Stimulated activated naive CD8-positive, alpha-beta T cell treated with anti-CD3 and anti-CD28 coated beads, Interleukin-15, Interleukin-2, amounts not matched to agents 100 U/mL and 50 U/mL, for 24 hours (primary cell): ENCODE measurements at regions not wholly inside any gene's neighbourhood (a gene's known extent, or its start where the extent isn't known, plus 50 kb on each side); places are given as distances from the start of the nearest gene placed in this dataset.

Source experiments
- ATAC-seq: fragments of 150-1000 bp; cut with Tn5 transposase; one replicate; pipeline ENCODE4 v1.10.0; 2021
- DNase-seq: peaks from one replicate; pipeline ENCODE4 v3.0.0; 2021

DNA sequence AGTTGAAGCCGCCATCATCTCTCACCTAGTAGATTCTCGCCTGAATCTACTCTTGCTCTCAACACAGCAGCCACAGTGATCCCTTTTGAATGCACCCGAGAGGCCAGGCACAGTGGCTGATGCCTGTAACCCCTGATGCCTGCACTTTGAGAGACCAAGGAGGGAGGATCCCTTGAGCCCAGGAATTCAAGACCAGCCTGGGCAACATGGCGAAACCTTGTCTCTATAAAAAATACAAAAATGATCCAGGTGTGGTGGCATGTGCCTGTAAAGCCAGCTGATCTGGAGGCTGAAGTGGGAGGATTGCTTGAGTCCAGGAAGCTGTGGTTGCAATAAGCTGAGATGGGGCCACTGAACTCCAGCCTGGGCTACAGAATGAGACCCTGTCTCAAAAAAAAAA lies 60.3 kb upstream of the EML4 start:
- ATAC-seq: no peak
- no peak for DNase-seq

DNA sequence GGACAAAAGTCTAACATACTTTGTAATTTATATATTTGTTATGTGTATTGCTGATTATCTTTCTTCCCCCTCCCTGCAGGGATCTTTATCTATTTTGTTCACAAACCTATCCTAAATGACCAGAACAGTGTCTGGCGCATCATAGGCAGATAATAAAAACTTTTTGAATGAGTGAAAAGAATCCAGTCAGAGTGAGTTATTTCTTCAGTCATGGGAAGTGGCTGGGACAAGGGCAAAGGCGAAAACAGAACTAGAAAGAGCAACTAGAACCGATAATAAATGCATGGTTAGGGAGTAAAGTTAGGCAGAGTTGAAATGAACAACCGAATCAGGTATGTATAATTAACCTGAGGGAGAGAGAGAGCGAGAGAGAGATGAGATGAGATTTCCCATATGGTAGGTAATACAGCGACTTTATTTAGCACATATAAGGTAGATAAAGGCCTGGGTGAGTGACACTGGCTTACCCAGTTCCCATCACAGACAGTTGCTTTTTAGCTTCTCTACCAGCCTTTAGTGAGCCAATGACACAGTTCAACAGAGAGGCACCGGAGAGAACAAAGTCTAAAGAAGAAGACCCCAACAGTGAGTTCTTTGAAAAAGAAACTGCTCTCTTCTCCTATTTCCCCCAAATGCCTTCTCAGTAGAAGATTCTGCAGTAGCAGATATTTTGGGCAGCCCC lies 59.1 kb upstream of the EML4 start:
- ATAC-seq: no peak
- no peak for DNase-seq

DNA sequence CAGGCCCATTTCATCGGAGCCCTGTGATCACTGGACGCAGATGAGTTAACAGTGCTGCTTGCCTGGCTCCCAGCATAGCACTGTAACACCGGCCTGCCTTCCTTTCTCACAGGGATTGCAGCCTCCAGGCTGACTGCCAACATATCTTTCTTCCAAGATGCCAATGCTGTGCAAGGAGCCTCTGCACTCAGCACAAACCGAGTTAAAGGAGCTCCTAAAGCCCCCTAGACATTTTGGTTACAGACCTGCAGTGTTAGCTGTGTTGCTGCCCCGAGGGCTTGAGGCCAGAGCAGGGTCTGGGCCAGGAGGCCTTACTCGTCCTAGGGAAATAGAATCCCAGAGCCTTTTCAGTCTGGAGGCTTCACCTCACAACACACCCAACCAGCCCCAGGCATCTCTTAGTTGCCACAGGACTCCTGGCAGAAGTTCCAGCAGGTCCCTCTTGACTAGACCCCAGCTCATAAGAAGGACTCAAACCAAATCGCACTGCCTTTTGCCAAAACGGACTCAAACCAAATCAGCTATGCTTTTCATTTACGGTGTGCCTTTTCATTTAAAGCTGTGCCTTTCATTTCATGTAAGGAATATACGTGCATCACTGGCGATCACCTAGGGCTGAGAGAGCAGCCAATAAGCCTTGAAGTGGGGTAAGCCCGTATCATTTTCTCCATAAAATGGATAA lies 58.4 kb upstream of the EML4 start:
- no peak for DNase-seq
- ATAC-seq: no peak

DNA sequence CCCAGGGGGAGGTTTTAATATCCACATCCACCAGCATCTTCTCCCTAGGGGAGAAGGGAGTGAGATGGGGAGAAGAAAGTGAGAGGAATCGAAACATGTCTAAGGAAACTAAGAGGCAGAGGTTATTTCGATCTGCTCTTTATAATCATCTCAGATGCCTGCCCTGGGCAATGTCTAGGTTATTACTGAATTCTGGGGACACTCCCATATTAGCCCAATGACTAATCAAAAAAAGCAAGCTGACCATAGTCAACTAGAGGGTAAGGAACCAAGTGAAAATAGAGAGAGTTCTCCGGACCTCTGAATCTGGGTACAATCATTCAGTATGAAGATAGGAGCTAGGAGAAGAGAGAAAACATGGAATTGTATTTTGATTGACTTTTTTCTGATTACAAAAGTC lies 56.7 kb upstream of the EML4 start:
- ATAC-seq: no peak

DNA sequence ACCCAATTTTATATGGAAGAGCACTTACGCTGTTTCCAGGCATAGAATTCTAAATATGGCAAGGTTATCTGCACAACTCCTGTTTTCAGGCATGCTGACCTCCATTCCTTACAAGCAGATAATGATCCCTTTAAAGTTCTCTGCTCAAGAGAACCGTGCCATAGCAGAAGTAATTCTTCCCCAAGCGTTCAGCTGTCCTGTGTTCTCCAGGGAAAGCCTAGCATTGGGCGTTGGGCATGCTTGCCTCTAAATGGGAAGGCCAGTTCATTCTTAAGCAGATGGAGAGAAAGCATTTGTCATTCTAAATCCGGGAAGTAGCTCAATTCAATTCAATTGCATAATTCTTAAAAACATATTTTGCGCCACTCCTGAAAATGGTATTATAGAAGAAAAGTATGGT lies 55.7 kb upstream of the EML4 start:
- no peak for DNase-seq
- ATAC-seq: no peak

More for the DNA sequence above, 56.7 kb upstream of the EML4 start:
- DNase-seq: no peak

DNA sequence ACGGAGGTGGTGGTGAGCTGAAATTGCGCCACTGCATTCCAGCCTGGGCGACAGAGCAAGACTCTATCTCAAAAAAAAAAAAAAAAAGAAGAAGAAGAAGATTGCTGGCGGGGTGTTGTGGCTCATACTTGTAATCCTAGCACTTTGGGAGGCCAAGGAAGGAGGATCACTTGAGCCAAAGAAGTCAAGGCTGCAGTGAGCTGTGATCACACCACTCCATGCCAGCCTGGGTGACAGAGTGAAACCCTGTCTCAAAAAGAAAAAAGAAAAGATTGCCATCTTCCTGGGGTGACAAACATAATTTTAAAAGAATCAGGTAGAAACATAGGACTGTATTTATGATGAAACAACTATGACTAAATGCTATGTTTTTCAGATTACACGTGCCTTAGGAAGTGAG lies 55.1 kb upstream of the EML4 start:
- no peak for DNase-seq
- ATAC-seq: no peak

DNA sequence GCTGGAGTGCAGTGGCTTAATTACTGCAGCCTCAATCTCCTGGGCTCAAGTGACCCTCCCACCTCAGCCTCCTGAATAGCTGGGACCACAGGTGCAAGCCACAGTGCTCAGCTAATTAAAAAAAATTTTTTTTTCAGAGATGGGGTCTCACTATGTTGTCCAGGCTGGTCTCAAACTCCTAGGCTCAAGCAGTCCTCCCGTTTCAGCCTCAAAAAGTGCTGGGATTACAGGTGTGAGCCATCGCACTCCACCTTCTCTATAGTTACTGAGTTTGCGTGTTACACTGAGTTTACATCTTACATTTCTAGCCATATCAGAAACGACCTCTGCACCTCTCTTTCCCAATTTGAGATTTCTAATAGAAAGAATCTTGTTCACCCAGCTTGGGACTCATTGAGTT lies 53.6 kb upstream of the EML4 start:
- no peak for DNase-seq
- no peak for ATAC-seq

DNA sequence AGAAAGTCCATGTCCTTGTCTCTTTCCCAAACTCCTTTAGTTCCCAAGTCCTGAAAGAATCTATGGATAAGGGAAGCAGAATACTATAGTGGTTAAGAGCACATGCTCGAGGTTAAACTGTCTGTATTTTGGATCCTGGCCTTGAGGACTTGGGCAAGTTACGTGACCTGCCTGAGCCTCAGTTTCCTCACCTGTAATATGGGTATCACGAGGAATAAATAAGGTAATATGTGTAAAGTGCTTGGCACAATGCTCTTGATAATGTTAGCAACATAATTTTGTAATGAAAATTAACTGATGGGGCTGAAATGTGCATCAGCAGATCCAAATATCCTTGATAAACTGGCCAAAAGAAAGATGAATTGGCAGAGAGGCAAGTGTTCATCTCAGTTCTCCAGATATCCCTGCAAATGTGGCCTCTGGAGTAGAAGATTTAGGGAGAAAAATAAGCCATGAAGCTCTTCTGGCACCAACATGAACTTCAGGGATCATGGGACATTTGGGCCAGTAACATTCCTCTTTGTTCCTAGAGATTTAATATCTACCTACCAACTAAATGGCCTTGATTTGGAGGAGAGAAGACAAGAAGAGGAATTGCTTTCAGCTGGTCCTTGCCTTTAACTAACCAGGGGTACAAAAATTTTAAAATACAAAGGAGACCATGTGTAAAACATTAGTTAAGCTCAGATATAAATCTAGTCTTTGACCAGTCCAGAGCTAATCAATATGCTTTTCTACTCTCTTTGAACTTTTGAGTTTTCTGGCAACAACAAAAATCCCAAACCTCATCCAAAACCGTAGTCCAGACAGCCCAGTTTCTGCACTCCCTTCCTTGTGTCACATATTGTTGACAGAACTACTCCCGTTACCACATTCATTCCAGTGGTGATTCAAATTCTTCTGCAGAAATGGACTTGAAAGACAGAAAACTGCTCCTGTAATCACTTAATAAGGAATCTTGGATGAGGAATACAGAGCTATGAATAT lies 52.7 kb upstream of the EML4 start:
- ATAC-seq (no peak), DNase-seq (no peak)

DNA sequence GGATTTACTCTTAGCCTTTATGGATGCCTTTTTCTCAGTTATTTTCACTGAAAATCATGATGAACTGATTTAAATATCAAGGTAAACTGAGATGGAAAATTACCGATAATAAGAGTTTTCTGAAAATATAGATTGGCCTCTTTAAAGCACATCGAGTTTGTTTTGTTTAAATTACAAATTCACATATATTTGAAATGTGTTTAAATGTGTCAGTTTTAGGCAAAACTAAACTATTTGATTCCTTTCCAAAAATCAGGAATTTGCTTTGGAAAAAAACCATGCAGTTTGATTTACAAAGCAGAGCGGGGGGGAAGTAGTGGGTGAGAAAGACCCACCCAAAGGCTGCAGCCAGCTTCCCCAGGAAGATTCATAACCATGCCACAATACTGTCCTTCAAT lies 52.0 kb upstream of the EML4 start:
- DNase-seq (no peak), ATAC-seq (no peak)

DNA sequence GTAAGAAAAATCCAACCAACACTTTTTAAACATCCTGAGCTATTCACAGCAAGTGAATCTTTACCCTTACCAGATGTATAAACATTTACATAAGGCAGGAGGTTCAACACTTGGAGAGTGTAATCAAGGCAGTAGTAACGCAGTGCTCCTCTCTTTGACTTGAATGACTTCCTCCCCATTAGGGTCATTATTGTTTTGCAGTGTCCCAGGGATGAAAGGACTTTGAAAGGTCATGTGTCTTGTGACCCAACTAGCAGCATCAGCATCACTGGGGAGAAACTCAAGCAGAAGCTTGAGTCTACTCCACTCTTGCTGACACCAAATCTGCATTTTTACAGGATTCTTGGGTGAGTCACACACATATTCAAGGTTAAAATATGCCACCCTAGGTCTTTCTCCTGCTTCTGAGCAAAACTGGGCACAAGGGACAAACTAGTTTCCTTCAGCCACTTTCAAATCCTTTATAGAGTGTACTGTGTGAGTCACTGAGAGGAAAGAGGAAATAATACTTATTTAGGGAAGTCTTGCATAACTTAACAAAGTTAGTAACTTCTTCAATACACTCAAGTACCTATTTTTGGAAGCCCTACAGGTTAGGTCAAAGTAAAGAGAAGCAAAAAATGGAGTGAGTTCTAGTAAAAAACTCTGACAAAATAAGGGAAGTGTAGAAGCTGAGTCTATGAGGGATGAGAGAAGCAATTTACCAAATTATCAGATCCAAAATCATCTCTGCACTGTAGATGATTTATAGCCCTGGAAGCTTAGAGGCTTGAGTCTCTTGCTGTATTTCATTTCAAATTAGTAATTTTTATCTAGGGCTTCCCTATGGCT lies 51.0 kb upstream of the EML4 start:
- no peak for DNase-seq
- ATAC-seq: peak; percentile 86

DNA sequence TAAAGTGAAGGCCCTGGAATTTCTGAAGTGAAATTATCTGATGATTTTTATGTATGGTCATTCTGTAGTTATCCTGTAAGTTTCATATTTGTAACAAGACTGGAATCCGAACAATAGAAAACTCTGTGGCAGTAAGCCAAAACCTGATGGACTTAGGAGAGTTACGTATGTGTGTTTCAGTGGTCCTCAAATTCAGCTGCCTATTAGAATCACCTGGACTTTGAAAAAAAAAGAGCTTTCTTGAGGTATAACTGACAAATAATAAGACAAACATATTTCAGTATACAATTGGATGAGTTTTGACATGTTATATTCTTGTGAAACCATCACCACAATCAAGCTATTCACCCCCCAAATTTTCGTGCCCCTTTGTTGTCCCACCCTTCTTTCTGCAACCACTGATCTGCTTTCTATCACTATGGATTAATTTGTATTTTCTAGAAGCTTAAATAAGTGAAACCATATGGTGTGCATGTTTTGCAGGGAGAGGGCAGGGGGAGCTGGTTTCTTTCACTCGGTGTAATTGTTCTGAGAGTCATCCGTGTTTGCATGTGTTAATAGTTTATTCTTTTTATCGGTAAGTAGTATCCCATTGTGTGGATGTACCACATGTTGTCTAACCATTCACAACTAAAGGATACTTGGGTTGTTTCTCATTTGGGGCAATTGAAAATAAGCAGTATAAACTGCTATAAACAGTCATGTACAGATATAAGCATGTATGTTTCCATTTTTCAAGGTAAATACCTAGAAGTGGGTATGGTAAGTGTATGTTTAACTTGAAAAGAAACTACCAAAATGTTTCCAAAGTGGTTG lies 50.2 kb upstream of the EML4 start:
- ATAC-seq (no peak), DNase-seq (no peak)
